ENCODE measurements at regions not wholly inside any gene's neighbourhood (a gene's known extent, or its start where the extent isn't known, plus 50 kb on each side); places are given as distances from the start of the nearest gene placed in this dataset.

GRCh38 chr2:65501074-65501473 is 68.7 kb upstream of the SPRED2 start:
- no peaks in the 10 kb centered on the region for H3K36me3 ChIP-seq (replicated peaks)
- no peaks in the 10 kb centered on the region for H3K27me3 ChIP-seq (replicated peaks)
- TF ChIP-seq CTCF (IDR thresholded peaks at IDR 0.05; ENCODE audit: low read depth, low read length, missing control alignments), result no peak
- in situ Hi-C loops (cut with HindIII; ENCODE audit: low pct_ligation_motif_present, low sequenced_read_pairs), result no loop called here
- DNase-seq, result no peak
- H3K4me3 ChIP-seq (ENCODE audit: low read depth, low read length), result no peak overlapping the region
- H3K27ac ChIP-seq, result no peak overlapping the region

GRCh38 chr2:65500310-65501040 is 68.1 kb upstream of the SPRED2 start:
- in situ Hi-C loops (cut with HindIII; ENCODE audit: low pct_ligation_motif_present, low sequenced_read_pairs), result no loop called here
- Histone ChIP-seq H3K27ac (no peak overlapping the region), H3K36me3 (replicated peaks) (no peaks in the 10 kb centered on the region), H3K27me3 (replicated peaks) (no peaks in the 10 kb centered on the region), H3K4me3 (ENCODE audit: low read depth, low read length) (no peak overlapping the region)
- no peak for DNase-seq
- TF ChIP-seq CTCF (IDR thresholded peaks at IDR 0.05; ENCODE audit: low read depth, low read length, missing control alignments), result no peak

GRCh38 chr2:65499216-65499615 is 66.8 kb upstream of the SPRED2 start:
- H3K4me3 ChIP-seq (ENCODE audit: low read depth, low read length), result no peak overlapping the region
- in situ Hi-C loops (cut with HindIII; ENCODE audit: low pct_ligation_motif_present, low sequenced_read_pairs), result no loop called here
- TF ChIP-seq CTCF (IDR thresholded peaks at IDR 0.05; ENCODE audit: low read depth, low read length, missing control alignments), result no peak
- H3K27me3 ChIP-seq (replicated peaks), result no peaks in the 10 kb centered on the region
- DNase-seq, result no peak
- no peak overlapping the region for H3K27ac ChIP-seq
- no peaks in the 10 kb centered on the region for H3K36me3 ChIP-seq (replicated peaks)

- no peak for DNase-seq
- H3K27me3 ChIP-seq (replicated peaks), result no peaks in the 10 kb centered on the region
- H3K36me3 ChIP-seq (replicated peaks), result no peaks in the 10 kb centered on the region
- in situ Hi-C loops (cut with HindIII; ENCODE audit: low pct_ligation_motif_present, low sequenced_read_pairs), result no loop called here
- H3K27ac ChIP-seq, result no peak overlapping the region
- no peak for TF ChIP-seq CTCF (IDR thresholded peaks at IDR 0.05; ENCODE audit: low read depth, low read length, missing control alignments)
- no peak overlapping the region for H3K4me3 ChIP-seq (ENCODE audit: low read depth, low read length)
Observed at GRCh38 chr2:65498396-65498795, 66.0 kb upstream of the SPRED2 start.

DNA sequence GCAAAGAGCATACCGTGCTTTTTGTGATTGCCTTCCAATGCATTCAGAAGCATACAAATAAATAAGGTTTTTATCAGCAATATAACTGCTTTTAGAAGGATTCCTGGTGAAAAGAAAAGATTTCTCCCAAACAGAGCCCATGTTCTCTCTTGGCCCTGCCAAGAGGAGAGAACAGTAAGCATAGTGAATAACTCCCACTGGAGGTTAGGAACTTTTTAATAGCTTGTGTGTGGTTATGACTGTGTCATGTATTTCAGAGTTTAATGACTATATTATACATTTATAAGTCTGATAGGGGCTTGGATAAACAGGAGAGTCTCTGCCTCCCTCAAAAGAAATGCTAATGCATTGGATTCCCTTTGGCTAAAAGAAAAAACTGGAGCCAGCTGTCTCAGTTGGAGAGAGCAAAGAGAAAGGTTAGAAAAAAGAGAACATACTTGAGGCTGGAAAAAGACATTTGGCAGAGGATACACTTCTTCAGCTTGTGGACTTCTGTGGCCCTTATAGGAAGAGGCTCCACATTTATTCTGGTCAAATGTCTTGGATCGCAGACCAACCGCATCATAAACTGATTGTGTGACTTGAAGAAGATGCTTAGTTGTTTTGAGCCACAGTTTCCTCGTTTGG is 63.0 kb upstream of the SPRED2 start:
- DNase-seq, result no peak
- in situ Hi-C loops (cut with HindIII; ENCODE audit: low pct_ligation_motif_present, low sequenced_read_pairs), result no loop called here
- Histone ChIP-seq H3K27me3 (replicated peaks) (no peaks in the 10 kb centered on the region), H3K27ac (no peak overlapping the region), H3K4me3 (ENCODE audit: low read depth, low read length) (no peak overlapping the region), H3K36me3 (replicated peaks) (no peaks in the 10 kb centered on the region)
- TF ChIP-seq CTCF (IDR thresholded peaks at IDR 0.05; ENCODE audit: low read depth, low read length, missing control alignments), result no peak
